C4-2B (cell line): ENCODE measurements at regions not wholly inside any gene's neighbourhood (a gene's known extent, or its start where the extent isn't known, plus 50 kb on each side); places are given as distances from the start of the nearest gene placed in this dataset.

Source experiments
- CTCF ChIP-seq: fragments of 450-650 bp; conservative IDR thresholded peaks from 2 replicates; pipeline ENCODE4 v1.5.1; 2017; ENCODE audit warnings: mild to moderate bottlenecking
- ZFX ChIP-seq: fragments of 450-650 bp; IDR thresholded peaks from 2 replicates; pipeline ENCODE4 v1.6.1; 2017

GRCh38 chr7:17126413-17127268, 171.8 kb upstream of the AHR start:
- TF ChIP-seq CTCF (no peak), ZFX (no peak)
